ENCODE measurements at regions not wholly inside any gene's neighbourhood (a gene's known extent, or its start where the extent isn't known, plus 50 kb on each side); places are given as distances from the start of the nearest gene placed in this dataset.

GRCh38 chr20:22354647-22355046 is 229.7 kb downstream of the FOXA2 start:
- Histone ChIP-seq H3K4ac (replicated peaks; ENCODE audit: insufficient read length, low read depth, low read length) (no peak overlapping the region), H4K5ac (ENCODE audit: insufficient read length, low read depth, low read length) (no peak overlapping the region), H2AFZ (ENCODE audit: low read length) (no peak overlapping the region), H3K79me1 (ENCODE audit: low read depth, low read length) (no peaks in the 10 kb centered on the region), H3K4me3 (ENCODE audit: extremely low read depth in 1 of 4, insufficient read depth in 2 of 4, low read depth in 3 of 4, low read length in 4 of 4) (no peak overlapping the region), H3K18ac (ENCODE audit: extremely low read depth, low read length) (no peak overlapping the region), H2BK5ac (ENCODE audit: low read depth, low read length) (no peak overlapping the region), H3K27ac (ENCODE audit: low read depth, low read length) (no peak overlapping the region), H2BK15ac (ENCODE audit: low read length) (no peak overlapping the region), H3K9ac (replicated peaks in 1 of 4; ENCODE audit: extremely low read depth in 1 of 4, low read depth in 3 of 4, low read length in 3 of 4) (no peak overlapping the region), H2BK20ac (ENCODE audit: low read length) (no peak overlapping the region), H3K36me3 (ENCODE audit: control insufficient read depth in 2 of 4, insufficient read depth in 4 of 4, low read length in 3 of 4) (no peaks in the 10 kb centered on the region), H3K4me2 (ENCODE audit: insufficient read depth in 1 of 2, low read depth in 2 of 2, low read length in 2 of 2) (no peak overlapping the region), H2BK120ac (replicated peaks; ENCODE audit: low read depth, low read length) (no peak overlapping the region), H3K9me3 (ENCODE audit: insufficient read depth in 2 of 2, low read depth in 1 of 2, low read length in 1 of 2) (no peaks in the 10 kb centered on the region), H4K20me1 (replicated peaks in 1 of 2; ENCODE audit: control insufficient read depth in 1 of 2, insufficient read depth in 2 of 2, low read length in 2 of 2) (no peaks in the 10 kb centered on the region), H4K8ac (ENCODE audit: extremely low read depth, insufficient read depth, low read length) (no peak overlapping the region), H3K4me1 (replicated peaks in 1 of 4; ENCODE audit: control insufficient read depth in 3 of 4, insufficient read depth in 4 of 4, low read length in 3 of 4) (no peaks in the 10 kb centered on the region), H3K56ac (replicated peaks; ENCODE audit: insufficient read length, low read depth, low read length) (no peak overlapping the region), H3K14ac (ENCODE audit: insufficient read length) (no peak overlapping the region), H3K79me2 (ENCODE audit: control insufficient read depth in 1 of 2, insufficient read depth in 2 of 2, low read length in 2 of 2) (no peaks in the 10 kb centered on the region), H3K23ac (ENCODE audit: insufficient read length) (no peak overlapping the region), H3K23me2 (ENCODE audit: low read depth, low read length) (no peaks in the 10 kb centered on the region), H2AK5ac (ENCODE audit: low read depth, low read length) (no peak overlapping the region), H3K27me3 (replicated peaks in 1 of 4; ENCODE audit: control insufficient read depth in 3 of 4, extremely low read depth in 1 of 4, insufficient read depth in 3 of 4, low read length in 3 of 4) (no peaks in the 10 kb centered on the region), H2BK12ac (ENCODE audit: low read depth, low read length) (no peak overlapping the region), H4K91ac (replicated peaks; ENCODE audit: insufficient read length, low read length) (no peak overlapping the region)
- ChIA-PET POLR2A (ENCODE audit: partially characterized antibody) (no interaction called here), CTCF (ENCODE audit: partially characterized antibody) (interaction anchor here (0.6 to 8.5 kb wide), 4 partner anchors 15 to 331 kb away, joined by 3 to 54 read pairs (median 4); no protein-coding TSS in a partner anchor)
- TF ChIP-seq BRCA1 (IDR thresholded peaks at IDR 0.05; ENCODE audit: low read depth, low read length) (no peak), KDM4A (IDR thresholded peaks at IDR 0.05; ENCODE audit: low read depth, low read length, severe bottlenecking) (no peak), POLR2A (IDR thresholded peaks at IDR 0.05; ENCODE audit: control extremely low read depth in 1 of 2, low read depth in 2 of 2, low read length in 2 of 2) (no peak), SIRT6 (IDR thresholded peaks at IDR 0.05; ENCODE audit: low read length) (no peak), KDM5A (IDR thresholded peaks at IDR 0.05; ENCODE audit: low read length) (no peak), TAF7 (optimal IDR thresholded peaks at IDR 0.05; ENCODE audit: borderline replicate concordance, low read depth, low read length) (no peak), TCF12 (IDR thresholded peaks at IDR 0.05; ENCODE audit: low read depth, low read length) (no peak), SP1 (IDR thresholded peaks at IDR 0.05; ENCODE audit: low read depth, low read length) (no peak), NANOG (IDR thresholded peaks at IDR 0.05; ENCODE audit: insufficient read depth, low read depth, low read length, poor library complexity, severe bottlenecking) (no peak), RNF2 (IDR thresholded peaks at IDR 0.05; ENCODE audit: borderline replicate concordance, low read depth, low read length, missing control alignments, poor library complexity, severe bottlenecking) (no peak), PHF8 (conservative IDR thresholded peaks at IDR 0.05; ENCODE audit: low read depth, low read length) (no peak)
- DNase-seq (ENCODE audit: low read depth in 1 of 2, low spot score in 2 of 2) (no peak), FAIRE-seq (no peak)
- WGBS, 2 experiments (ENCODE audit: extremely low coverage in 1 of 2, insufficient coverage in 1 of 2, insufficient read length in 1 of 2, insufficient replicate concordance in 2 of 2, low coverage in 1 of 2, low lambda C conversion rate in 2 of 2, missing lambda C conversion rate in 1 of 2): 87% methylated on average over 1 of the region's 1 CpG; no CpG with 5 or more reads in 1 of the 2 experiments

All from H1 (cell line).